Esophagus squamous epithelium (tissue), 5 donors: ENCODE measurements at regions not wholly inside any gene's neighbourhood (a gene's known extent, or its start where the extent isn't known, plus 50 kb on each side); places are given as distances from the start of the nearest gene placed in this dataset.

Source experiments
- DNase-seq: peaks from one replicate; lab custom pipeline; 2025; lab: John Stamatoyannopoulos, UW
- H3K27ac ChIP-seq, 4 donors: fragments of 200-600 bp; sonication (generic); one replicate each; pipeline ENCODE4 v1.5.1; 2016 to 2019; ENCODE audit warnings: mild to moderate bottlenecking in 1 of 4
- H3K27me3 ChIP-seq, 4 donors: fragments of 200-600 bp; sonication (generic); 1 replicate in 3 of 4; 2 replicates in 1 of 4; pipeline versions ENCODE4 v1.5.1 to v1.6.0; 2017 to 2021; ENCODE audit warnings: antibody characterized with exemption in 1 of 4
- H3K36me3 ChIP-seq, 3 donors: fragments of 200-600 bp; sonication (generic); one replicate each; pipeline ENCODE4 v1.5.1; 2016 to 2019
- H3K4me1 ChIP-seq, 3 donors: fragments of 200-600 bp; sonication (generic); one replicate each; pipeline ENCODE4 v1.5.1; 2017 to 2019
- H3K4me3 ChIP-seq, 4 donors: fragments of 200-600 bp; sonication (generic); 1 replicate in 3 of 4; 2 replicates in 1 of 4; pipeline ENCODE4 v1.5.1; 2016 to 2019; ENCODE audit warnings: mild to moderate bottlenecking in 2 of 4, moderate library complexity in 1 of 4
- H3K9me3 ChIP-seq, 3 donors: fragments of 200-600 bp; sonication (generic); one replicate each; pipeline ENCODE4 v1.5.1; 2016 to 2019
- CTCF ChIP-seq, 6 experiments: fragments of 450-650 bp in 4 of 6; fragments of 200-600 bp in 2 of 6; sonication (generic) in 2 of 6; IDR thresholded peaks; one replicate each; pipeline ENCODE4 v1.5.1; 2016 to 2019; ENCODE audit warnings: antibody characterized with exemption in 6 of 6, mild to moderate bottlenecking in 4 of 6, moderate library complexity in 4 of 6
- POLR2A ChIP-seq, 4 donors: fragments of 450-650 bp; IDR thresholded peaks; one replicate each; pipeline ENCODE4 v1.6.1; 2017; ENCODE audit warnings: antibody characterized with exemption in 4 of 4, mild to moderate bottlenecking in 4 of 4, moderate library complexity in 3 of 4
- whole genome bisulfite sequencing, 2 donors: methylation state at CpG; one replicate each; pipeline ENCODE4 v1.1.5; 2018; 5-methylcytosine and 5-hydroxymethylcytosine counted together
- intact Hi-C: fragments of 100-400 bp; cut with DNase I; formaldehyde crosslinking; loops from one replicate; pipeline ENCODE4 v1.15.0; 2022
- donor health status: DM: yes; HTN: yes; CAD: no.

- intact Hi-C loops = no loop called here
- WGBS, 2 donors = 56 to 69% methylated on average over 4 of the region's 4 CpGs
- no peak overlapping the region for H3K4me3 ChIP-seq
- H3K27me3 ChIP-seq = no peaks in the 10 kb centered on the region
- no peak overlapping the region for H3K27ac ChIP-seq
- H3K4me1 ChIP-seq = no peaks in the 10 kb centered on the region
- H3K36me3 ChIP-seq = no peaks in the 10 kb centered on the region
- DNase-seq = no peak
- no peaks in the 10 kb centered on the region for H3K9me3 ChIP-seq
- TF ChIP-seq POLR2A (IDR thresholded peaks at IDR 0.05) (no peak), CTCF (IDR thresholded peaks at IDR 0.05) (no peak)
These were observed 1131.0 kb upstream of the GOT2 start for GRCh38 chr16:59864981-59865666.

- 61 to 77% methylated on average over 3 of the region's 3 CpGs for WGBS, 2 donors
- no peaks in the 10 kb centered on the region for H3K4me1 ChIP-seq
- no peak for DNase-seq
- H3K27ac ChIP-seq = no peak overlapping the region
- no peaks in the 10 kb centered on the region for H3K36me3 ChIP-seq
- no peaks in the 10 kb centered on the region for H3K9me3 ChIP-seq
- H3K4me3 ChIP-seq = no peak overlapping the region
- TF ChIP-seq CTCF (IDR thresholded peaks at IDR 0.05) (no peak), POLR2A (IDR thresholded peaks at IDR 0.05) (no peak)
- intact Hi-C loops = no loop called here
- no peaks in the 10 kb centered on the region for H3K27me3 ChIP-seq
These were observed 1125.7 kb upstream of the GOT2 start for GRCh38 chr16:59859676-59860402.

GRCh38 chr16:59854846-59855439 is 1120.8 kb upstream of the GOT2 start:
- TF ChIP-seq POLR2A (IDR thresholded peaks at IDR 0.05) (no peak), CTCF (IDR thresholded peaks at IDR 0.05) (no peak)
- Histone ChIP-seq H3K4me1 (no peaks in the 10 kb centered on the region), H3K27ac (no peak overlapping the region), H3K4me3 (no peak overlapping the region), H3K36me3 (no peaks in the 10 kb centered on the region), H3K9me3 (no peaks in the 10 kb centered on the region), H3K27me3 (no peaks in the 10 kb centered on the region)
- WGBS, 2 donors = 80 to 81% methylated on average over 4 of the region's 4 CpGs
- intact Hi-C loops = no loop called here
- DNase-seq = no peak

GRCh38 chr16:59849716-59850115 is 1115.6 kb upstream of the GOT2 start:
- no peaks in the 10 kb centered on the region for H3K36me3 ChIP-seq
- DNase-seq = no peak
- TF ChIP-seq CTCF (IDR thresholded peaks at IDR 0.05) = no peak
- TF ChIP-seq POLR2A (IDR thresholded peaks at IDR 0.05) = no peak
- peaks cover 0 to 12% (median 0%) of the 10 kb centered on the region in 3 donors for H3K4me1 ChIP-seq
- H3K4me3 ChIP-seq = no peak overlapping the region
- no peaks in the 10 kb centered on the region for H3K9me3 ChIP-seq
- intact Hi-C loops = no loop called here
- no peak overlapping the region for H3K27ac ChIP-seq
- no peaks in the 10 kb centered on the region for H3K27me3 ChIP-seq
- 72 to 84% methylated on average over 4 of the region's 4 CpGs for WGBS, 2 donors

GRCh38 chr16:59848296-59848695 is 1114.2 kb upstream of the GOT2 start:
- H3K27me3 ChIP-seq = no peaks in the 10 kb centered on the region
- intact Hi-C loops = no loop called here
- no peak for DNase-seq
- H3K36me3 ChIP-seq = no peaks in the 10 kb centered on the region
- no peaks in the 10 kb centered on the region for H3K9me3 ChIP-seq
- H3K4me3 ChIP-seq = no peak overlapping the region
- H3K4me1 ChIP-seq = peaks cover 0 to 12% (median 0%) of the 10 kb centered on the region in 3 donors
- no peak for TF ChIP-seq POLR2A (IDR thresholded peaks at IDR 0.05)
- no peak for TF ChIP-seq CTCF (IDR thresholded peaks at IDR 0.05)
- no peak overlapping the region for H3K27ac ChIP-seq
